Upper lobe of right lung (tissue), 1 donor: ENCODE measurements at regions not wholly inside any gene's neighbourhood (a gene's known extent, or its start where the extent isn't known, plus 50 kb on each side); places are given as distances from the start of the nearest gene placed in this dataset.

Experiments
- ATAC-seq: fragments of 200-7000 bp; cut with Tn5 transposase; one replicate; pipeline ENCODE4 v1.9.1; 2020; ENCODE audit warnings: mild to moderate bottlenecking, moderate library complexity
- DNase-seq: peaks from one replicate; pipeline ENCODE4 v3.0.0-alpha.2; 2020
- H3K27ac ChIP-seq: fragments of 200-600 bp; one replicate; pipeline ENCODE4 v1.8.0; 2022
- H3K27me3 ChIP-seq: fragments of 200-600 bp; one replicate; pipeline ENCODE4 v1.8.0; 2022; ENCODE audit warnings: mild to moderate bottlenecking
- H3K36me3 ChIP-seq: fragments of 200-600 bp; one replicate; pipeline ENCODE4 v1.8.0; 2022
- H3K4me1 ChIP-seq: fragments of 200-600 bp; one replicate; pipeline ENCODE4 v1.8.0; 2022
- H3K4me3 ChIP-seq: fragments of 200-600 bp; one replicate; pipeline ENCODE4 v1.8.0; 2022; ENCODE audit warnings: mild to moderate bottlenecking
- H3K9me3 ChIP-seq: fragments of 200-600 bp; one replicate; pipeline ENCODE4 v1.8.0; 2022
- intact Hi-C: fragments of 100-400 bp; cut with DNase I; formaldehyde crosslinking; loops from one replicate; pipeline ENCODE4 v1.11.0; 2022
- TF ChIP-seq, protein P1 (sequence below): fragments of 200-600 bp; IDR thresholded peaks from one replicate; pipeline ENCODE4 v1.8.0; 2022; ENCODE audit warnings: antibody characterized with exemption
- donor health status: DM: no; HTN: yes; CAD: no; lungs with severe emphysema.

DNA sequence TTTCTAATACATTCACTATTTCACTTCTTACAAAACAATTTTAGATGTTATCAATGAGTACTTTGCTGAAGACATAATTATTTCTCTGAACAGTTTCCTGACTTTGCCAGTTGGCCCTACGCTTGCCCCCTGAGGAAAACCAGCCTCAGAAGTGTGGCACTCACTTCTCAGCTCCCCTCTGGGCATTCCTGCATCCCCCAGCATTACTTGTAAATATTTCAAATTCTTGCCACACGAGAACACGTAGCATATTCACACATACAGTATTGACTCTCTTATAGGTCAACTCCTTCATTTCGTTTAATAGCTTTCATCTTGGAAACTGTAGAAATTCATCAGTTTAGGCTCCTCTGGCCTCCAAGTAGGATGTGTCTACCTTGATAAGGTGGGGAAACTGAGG lies 65.2 kb downstream of the OTX2 start:
- ATAC-seq: no peak
- intact Hi-C loops: no loop called here
- TF ChIP-seq, protein P1, sequence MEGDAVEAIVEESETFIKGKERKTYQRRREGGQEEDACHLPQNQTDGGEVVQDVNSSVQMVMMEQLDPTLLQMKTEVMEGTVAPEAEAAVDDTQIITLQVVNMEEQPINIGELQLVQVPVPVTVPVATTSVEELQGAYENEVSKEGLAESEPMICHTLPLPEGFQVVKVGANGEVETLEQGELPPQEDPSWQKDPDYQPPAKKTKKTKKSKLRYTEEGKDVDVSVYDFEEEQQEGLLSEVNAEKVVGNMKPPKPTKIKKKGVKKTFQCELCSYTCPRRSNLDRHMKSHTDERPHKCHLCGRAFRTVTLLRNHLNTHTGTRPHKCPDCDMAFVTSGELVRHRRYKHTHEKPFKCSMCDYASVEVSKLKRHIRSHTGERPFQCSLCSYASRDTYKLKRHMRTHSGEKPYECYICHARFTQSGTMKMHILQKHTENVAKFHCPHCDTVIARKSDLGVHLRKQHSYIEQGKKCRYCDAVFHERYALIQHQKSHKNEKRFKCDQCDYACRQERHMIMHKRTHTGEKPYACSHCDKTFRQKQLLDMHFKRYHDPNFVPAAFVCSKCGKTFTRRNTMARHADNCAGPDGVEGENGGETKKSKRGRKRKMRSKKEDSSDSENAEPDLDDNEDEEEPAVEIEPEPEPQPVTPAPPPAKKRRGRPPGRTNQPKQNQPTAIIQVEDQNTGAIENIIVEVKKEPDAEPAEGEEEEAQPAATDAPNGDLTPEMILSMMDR: no peak
- Histone ChIP-seq H3K36me3 (no peaks in the 10 kb centered on the region), H3K27me3 (no peaks in the 10 kb centered on the region), H3K4me1 (no peaks in the 10 kb centered on the region), H3K27ac (no peak overlapping the region), H3K4me3 (no peak overlapping the region), H3K9me3 (no peaks in the 10 kb centered on the region)
- DNase-seq: no peak

DNA sequence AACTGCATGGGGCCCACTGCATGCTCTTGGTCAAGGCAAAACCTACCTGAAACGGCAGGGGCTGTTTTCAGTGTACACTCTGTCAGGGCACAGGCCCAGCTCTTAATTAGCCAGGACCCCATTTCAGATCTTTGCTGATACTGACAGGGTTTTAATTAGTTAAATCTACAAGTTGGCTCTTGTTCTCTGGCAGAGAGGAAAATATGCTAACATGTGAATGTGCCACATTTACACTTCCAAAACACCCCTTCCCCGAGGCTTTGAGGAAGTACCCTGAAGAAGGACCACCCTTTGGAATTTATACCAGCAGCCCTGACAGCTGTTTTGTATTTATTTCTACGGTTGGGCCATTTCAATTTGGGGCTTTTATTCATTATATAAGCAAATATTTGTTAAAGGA lies 66.3 kb downstream of the OTX2 start:
- ATAC-seq (no peak), DNase-seq (no peak)
- no peaks in the 10 kb centered on the region for H3K36me3 ChIP-seq
- no peak overlapping the region for H3K27ac ChIP-seq
- H3K4me1 ChIP-seq: no peaks in the 10 kb centered on the region
- H3K9me3 ChIP-seq: no peaks in the 10 kb centered on the region
- H3K27me3 ChIP-seq: no peaks in the 10 kb centered on the region
- no peak overlapping the region for H3K4me3 ChIP-seq
- TF ChIP-seq, protein P1: no peak
- intact Hi-C loops: no loop called here

DNA sequence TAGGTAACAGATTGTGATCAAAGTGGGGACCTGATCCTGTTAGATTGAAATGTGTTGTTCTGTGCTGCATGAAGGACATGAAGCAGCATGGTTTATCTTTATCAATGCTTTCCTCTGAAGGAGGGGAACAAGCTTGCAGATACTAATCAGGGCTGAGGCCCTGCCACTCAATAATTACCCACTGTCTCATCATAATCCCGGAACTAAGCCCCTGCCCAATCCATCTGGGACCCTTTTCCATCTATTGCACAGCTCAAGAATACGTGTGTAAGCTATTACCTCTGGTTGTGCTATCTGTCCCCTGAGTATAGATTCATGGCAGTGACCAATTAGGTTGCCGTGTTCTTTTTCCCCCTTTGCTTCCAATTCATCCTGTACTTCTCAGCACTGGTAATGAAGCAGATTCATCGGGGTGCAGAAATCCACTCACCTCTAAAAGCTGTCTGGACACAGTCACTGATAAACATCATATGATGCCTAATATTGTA lies 67.8 kb downstream of the OTX2 start:
- TF ChIP-seq, protein P1: no peak
- Histone ChIP-seq H3K9me3 (no peaks in the 10 kb centered on the region), H3K4me3 (no peak overlapping the region), H3K4me1 (no peaks in the 10 kb centered on the region), H3K27ac (no peak overlapping the region), H3K36me3 (no peaks in the 10 kb centered on the region), H3K27me3 (no peaks in the 10 kb centered on the region)
- intact Hi-C loops: no loop called here
- ATAC-seq: no peak
- no peak for DNase-seq

DNA sequence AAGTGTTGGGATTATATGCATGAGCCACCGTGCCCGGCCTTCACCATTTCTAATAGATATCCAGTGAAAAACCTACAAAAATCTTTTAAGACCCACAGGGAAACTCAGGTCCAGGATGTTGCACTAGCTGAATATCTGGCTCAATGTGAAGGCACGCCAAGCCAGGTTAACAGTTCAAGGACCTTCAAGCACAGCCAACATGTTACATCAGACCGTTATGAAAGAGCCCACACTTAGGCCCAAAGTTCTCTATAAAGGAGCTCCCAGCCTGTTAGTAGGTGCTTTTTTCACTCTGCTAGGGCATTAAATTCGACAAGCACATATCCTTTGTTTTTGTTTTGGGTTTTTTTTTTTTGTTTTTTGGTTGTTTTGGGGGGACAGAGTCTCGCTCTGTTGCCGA lies 69.0 kb downstream of the OTX2 start:
- intact Hi-C loops: no loop called here
- no peaks in the 10 kb centered on the region for H3K27me3 ChIP-seq
- H3K27ac ChIP-seq: no peak overlapping the region
- peak; percentile 49 for ATAC-seq
- DNase-seq: no peak
- H3K9me3 ChIP-seq: no peaks in the 10 kb centered on the region
- no peaks in the 10 kb centered on the region for H3K4me1 ChIP-seq
- TF ChIP-seq, protein P1: no peak
- no peak overlapping the region for H3K4me3 ChIP-seq
- H3K36me3 ChIP-seq: no peaks in the 10 kb centered on the region

DNA sequence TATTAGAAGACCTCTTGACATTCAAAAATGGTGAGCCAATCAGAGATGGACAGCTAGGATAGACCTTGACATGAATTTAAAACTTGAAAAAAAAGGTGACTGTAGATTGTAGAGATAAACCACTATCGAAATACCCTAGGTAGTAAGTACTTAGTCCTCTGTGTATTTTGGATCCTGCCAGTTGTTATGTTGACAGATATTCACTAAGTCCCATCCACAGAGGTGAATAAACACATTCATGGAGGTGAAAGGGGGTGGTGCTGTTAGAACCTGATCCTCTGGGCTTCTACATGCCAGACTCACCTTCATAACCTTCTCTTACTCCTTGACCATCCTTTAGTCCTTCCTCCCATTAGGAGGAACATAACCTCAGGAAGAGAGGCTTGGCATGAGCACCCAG lies 72.3 kb downstream of the OTX2 start:
- H3K4me3 ChIP-seq: no peak overlapping the region
- no peaks in the 10 kb centered on the region for H3K36me3 ChIP-seq
- TF ChIP-seq, protein P1: no peak
- ATAC-seq: no peak
- H3K27me3 ChIP-seq: no peaks in the 10 kb centered on the region
- no peaks in the 10 kb centered on the region for H3K4me1 ChIP-seq
- H3K9me3 ChIP-seq: no peaks in the 10 kb centered on the region
- DNase-seq: no peak
- no peak overlapping the region for H3K27ac ChIP-seq
- intact Hi-C loops: no loop called here

DNA sequence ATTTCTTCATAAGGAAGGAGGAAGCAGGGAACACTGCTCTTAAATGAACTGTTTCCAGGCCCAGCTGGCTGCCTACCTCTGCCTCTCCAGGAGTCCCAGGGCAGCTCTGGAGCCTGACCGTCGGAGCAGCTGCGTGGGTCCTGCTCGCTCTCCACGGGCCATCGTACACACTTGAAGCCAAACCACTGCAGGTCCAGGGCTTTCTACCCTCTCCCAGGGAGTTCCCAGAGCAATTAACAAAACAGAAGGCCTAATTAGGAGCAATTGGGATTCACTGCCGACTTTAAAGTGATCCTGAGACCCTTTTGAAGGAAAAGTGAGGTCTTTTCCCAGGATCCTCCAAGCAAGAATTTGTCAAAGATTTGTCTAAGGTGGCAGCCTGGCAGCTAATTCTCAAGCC lies 76.9 kb downstream of the OTX2 start:
- TF ChIP-seq, protein P1: no peak
- no peak overlapping the region for H3K4me3 ChIP-seq
- H3K4me1 ChIP-seq: no peaks in the 10 kb centered on the region
- no peaks in the 10 kb centered on the region for H3K36me3 ChIP-seq
- peaks cover 14% of the 10 kb centered on the region for H3K27me3 ChIP-seq
- H3K9me3 ChIP-seq: no peaks in the 10 kb centered on the region
- intact Hi-C loops: no loop called here
- no peak for ATAC-seq
- no peak overlapping the region for H3K27ac ChIP-seq
- DNase-seq: no peak
